ENCODE measurements at regions not wholly inside any gene's neighbourhood (a gene's known extent, or its start where the extent isn't known, plus 50 kb on each side); places are given as distances from the start of the nearest gene placed in this dataset.
A peak's percentile ranks its signal among the peaks of the same experiment; 100 is the strongest.

- Histone ChIP-seq H3K79me2 (ENCODE audit: insufficient read depth) (no peaks in the 10 kb centered on the region), H3K36me3 (replicated peaks in 1 of 2; ENCODE audit: control insufficient read depth in 1 of 2, insufficient read depth in 2 of 2, low read length in 1 of 2) (no peaks in the 10 kb centered on the region), H3K4me1 (ENCODE audit: control insufficient read depth in 1 of 2, insufficient read depth in 2 of 2, low read depth in 1 of 2, low read length in 1 of 2) (peaks cover 4 to 8% of the 10 kb centered on the region in 2 experiments; a peak in 3 of 4 replicates), H3K4me2 (no peak overlapping the region), H3K9me3 (no peaks in the 10 kb centered on the region), H3F3A (replicated peaks; ENCODE audit: insufficient read depth) (peaks cover 9% of the 10 kb centered on the region), H3K27me3 (ENCODE audit: insufficient read depth) (no peaks in the 10 kb centered on the region), H3K27ac (ENCODE audit: low read depth in 2 of 2, low read length in 1 of 2) (no peak overlapping the region), H2AFZ (ENCODE audit: low read depth) (no peak overlapping the region), H3K4me3 (ENCODE audit: low read depth in 2 of 2, low read length in 1 of 2) (no peak overlapping the region), H3K9me2 (no peaks in the 10 kb centered on the region), H4K20me1 (ENCODE audit: insufficient read depth) (no peaks in the 10 kb centered on the region), H3K9ac (no peak overlapping the region)
- DNase-seq = no peak
- ChIA-PET CTCF (no interaction called here), POLR2A (no interaction called here)
- no peak for TF ChIP-seq SMC3 (IDR thresholded peaks at IDR 0.05; ENCODE audit: low read depth, low read length)
- TF ChIP-seq, protein P1, sequence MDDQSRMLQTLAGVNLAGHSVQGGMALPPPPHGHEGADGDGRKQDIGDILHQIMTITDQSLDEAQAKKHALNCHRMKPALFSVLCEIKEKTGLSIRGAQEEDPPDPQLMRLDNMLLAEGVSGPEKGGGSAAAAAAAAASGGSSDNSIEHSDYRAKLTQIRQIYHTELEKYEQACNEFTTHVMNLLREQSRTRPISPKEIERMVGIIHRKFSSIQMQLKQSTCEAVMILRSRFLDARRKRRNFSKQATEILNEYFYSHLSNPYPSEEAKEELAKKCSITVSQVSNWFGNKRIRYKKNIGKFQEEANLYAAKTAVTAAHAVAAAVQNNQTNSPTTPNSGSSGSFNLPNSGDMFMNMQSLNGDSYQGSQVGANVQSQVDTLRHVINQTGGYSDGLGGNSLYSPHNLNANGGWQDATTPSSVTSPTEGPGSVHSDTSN (IDR thresholded peaks at IDR 0.05) = 0 out of 2 replicates have a peak, but pooled peaks have one; percentile 31
- 0 out of 2 replicates have a peak, but pooled peaks have one; percentile 6 for TF ChIP-seq JUND (IDR thresholded peaks at IDR 0.05)
- no peak for TF ChIP-seq FOXJ3 (CRISPR knock-in tag; IDR thresholded peaks at IDR 0.05)
- WGBS (ENCODE audit: low lambda C conversion rate) = 29% methylated on average over 2 of the region's 2 CpGs
These were observed 455.1 kb downstream of the EFNA5 start for GRCh38 chr5:107215611-107216010.

- Histone ChIP-seq H3K4me1 (ENCODE audit: control insufficient read depth in 1 of 2, insufficient read depth in 2 of 2, low read depth in 1 of 2, low read length in 1 of 2) (peaks cover 4 to 8% of the 10 kb centered on the region in 2 experiments; a peak in 3 of 4 replicates), H3K9ac (no peak overlapping the region), H3K79me2 (ENCODE audit: insufficient read depth) (no peaks in the 10 kb centered on the region), H3K4me2 (no peak overlapping the region), H2AFZ (ENCODE audit: low read depth) (no peak overlapping the region), H3K9me3 (no peaks in the 10 kb centered on the region), H3K27me3 (ENCODE audit: insufficient read depth) (no peaks in the 10 kb centered on the region), H3K4me3 (ENCODE audit: low read depth in 2 of 2, low read length in 1 of 2) (no peak overlapping the region), H3K36me3 (replicated peaks in 1 of 2; ENCODE audit: control insufficient read depth in 1 of 2, insufficient read depth in 2 of 2, low read length in 1 of 2) (no peaks in the 10 kb centered on the region), H4K20me1 (ENCODE audit: insufficient read depth) (no peaks in the 10 kb centered on the region), H3K27ac (ENCODE audit: low read depth in 2 of 2, low read length in 1 of 2) (no peak overlapping the region), H3F3A (replicated peaks; ENCODE audit: insufficient read depth) (no peaks in the 10 kb centered on the region), H3K9me2 (no peaks in the 10 kb centered on the region)
- WGBS (ENCODE audit: low lambda C conversion rate) = 47% methylated on average over 3 of the region's 3 CpGs
- CTCF ChIA-PET = interaction anchor here (0.9 to 1.5 kb wide), 3 partner anchors 10 to 358 kb away, joined by 3 to 6 read pairs (median 3); no protein-coding TSS in a partner anchor
- peak; percentile 25 for DNase-seq
- POLR2A ChIA-PET = interaction anchor here (1.1 kb wide), 1 partner anchor 290 kb away, joined by 4 read pairs; no protein-coding TSS in a partner anchor
- no peak for TF ChIP-seq TCF12 (IDR thresholded peaks at IDR 0.05)
- TF ChIP-seq MAX (IDR thresholded peaks at IDR 0.05; ENCODE audit: low read depth) = no peak
- TF ChIP-seq YY1 (IDR thresholded peaks at IDR 0.05; ENCODE audit: low read depth) = no peak
- TF ChIP-seq RAD21 (IDR thresholded peaks at IDR 0.05; ENCODE audit: low read length) = peak; percentile 26; the same call in 1 of the 2 replicates
- no peak for TF ChIP-seq EZH2phosphoT487 (IDR thresholded peaks at IDR 0.05; ENCODE audit: borderline replicate concordance, low read depth)
- TF ChIP-seq MXI1 (IDR thresholded peaks at IDR 0.05; ENCODE audit: low read depth, low read length) = no peak
- 0 out of 4 replicates have a peak, but pooled peaks of 1 of the 2 experiments have one; percentile 50 for TF ChIP-seq EP300 (IDR thresholded peaks at IDR 0.05; ENCODE audit: borderline replicate concordance in 1 of 2, low read depth in 1 of 2, low read length in 1 of 2)
- no peak for TF ChIP-seq SIN3A (IDR thresholded peaks at IDR 0.05; ENCODE audit: borderline replicate concordance, low read depth, low read length)
- peak; percentile 57 for TF ChIP-seq GATA2 (CRISPR knock-in tag; IDR thresholded peaks at IDR 0.05)
- no peak for TF ChIP-seq ELF1 (IDR thresholded peaks at IDR 0.05)
- TF ChIP-seq CTCF (IDR thresholded peaks at IDR 0.05) = no peak
- TF ChIP-seq USF1 (IDR thresholded peaks at IDR 0.05; ENCODE audit: borderline replicate concordance, low read depth) = no peak
- TF ChIP-seq JUND (IDR thresholded peaks at IDR 0.05) = no peak
- TF ChIP-seq NFIC (IDR thresholded peaks at IDR 0.05; ENCODE audit: borderline replicate concordance) = no peak
- TF ChIP-seq, protein P1 (IDR thresholded peaks at IDR 0.05) = no peak
- TF ChIP-seq NRF1 (IDR thresholded peaks at IDR 0.05; ENCODE audit: low read depth, low read length) = no peak
- TF ChIP-seq POLR2AphosphoS5 (IDR thresholded peaks at IDR 0.05; ENCODE audit: low read depth, low read length) = no peak
- TF ChIP-seq TEAD4 (IDR thresholded peaks at IDR 0.05; ENCODE audit: borderline replicate concordance, insufficient read depth) = no peak
- no peak for TF ChIP-seq FOXM1 (IDR thresholded peaks at IDR 0.05; ENCODE audit: low read depth)
- TF ChIP-seq RXRA (IDR thresholded peaks at IDR 0.05; ENCODE audit: borderline replicate concordance, low read depth) = no peak
- peak; percentile 48 for TF ChIP-seq CHD2 (IDR thresholded peaks at IDR 0.05; ENCODE audit: low read length, partially characterized antibody)
- no peak for TF ChIP-seq GABPA (IDR thresholded peaks at IDR 0.05; ENCODE audit: low read depth)
These were observed 457.7 kb downstream of the EFNA5 start for GRCh38 chr5:107213025-107213424.
